ENCODE measurements at regions not wholly inside any gene's neighbourhood (a gene's known extent, or its start where the extent isn't known, plus 50 kb on each side); places are given as distances from the start of the nearest gene placed in this dataset.
A peak's percentile ranks its signal among the peaks of the same experiment; 100 is the strongest.

GRCh38 chr19:28445826-28446225 is 767.1 kb downstream of the UQCRFS1 start:
- H3K9me3 ChIP-seq (ENCODE audit: control insufficient read depth, low read depth, low read length), result no peaks in the 10 kb centered on the region
- no peak overlapping the region for H4K8ac ChIP-seq (replicated peaks; ENCODE audit: insufficient read length, low read depth, low read length)
- peak overlapping the region; percentile 8 for H2BK12ac ChIP-seq (ENCODE audit: insufficient read length, low read depth, low read length)
- Mint-ChIP-seq H3K36me3 (ENCODE audit: insufficient read depth in 1 of 3, low read depth in 3 of 3) (peaks cover 0 to 7% (median 4%) of the 10 kb centered on the region in 3 experiments; a peak in 3 of 7 replicates), H3K4me1 (peaks cover 42 to 45% of the 10 kb centered on the region in 2 experiments), H3K27ac (peak overlapping the region; percentile 23 to 95 (median 78); a peak in 4 of 7 replicates), H3K27me3 (ENCODE audit: low read depth) (peaks cover 2% of the 10 kb centered on the region), H3K9me3 (peaks cover 2 to 6% of the 10 kb centered on the region in 2 experiments; a peak in 2 of 5 replicates), H3K4me3 (no peak overlapping the region)
- no peak overlapping the region for H3K4ac ChIP-seq (ENCODE audit: low read depth, low read length)
- no peak overlapping the region for H3K9ac ChIP-seq (ENCODE audit: extremely low read depth, insufficient read length, low read length)
- H3K27ac ChIP-seq (ENCODE audit: insufficient read length, low read depth, low read length), result no peak overlapping the region
- H3K79me1 ChIP-seq (ENCODE audit: insufficient read depth, low read depth, low read length, poor library complexity, severe bottlenecking), result no peaks in the 10 kb centered on the region
- H3K79me2 ChIP-seq (ENCODE audit: insufficient read depth, low read length), result no peaks in the 10 kb centered on the region
- H3K23me2 ChIP-seq (ENCODE audit: insufficient read length, low read depth, low read length, poor library complexity, severe bottlenecking), result no peaks in the 10 kb centered on the region
- no CpG with 5 or more reads among the region's 11 CpGs for WGBS (ENCODE audit: extremely low coverage, insufficient read length, low lambda C conversion rate)
- peak overlapping the region; percentile 90 for H2BK120ac ChIP-seq (ENCODE audit: low read depth, low read length, poor library complexity, severe bottlenecking)
- no peak overlapping the region for H3T11ph ChIP-seq (ENCODE audit: low read length)
- H4K20me1 ChIP-seq (ENCODE audit: control insufficient read depth, insufficient read depth, insufficient read length), result no peaks in the 10 kb centered on the region
- no peak overlapping the region for H2AK5ac ChIP-seq (ENCODE audit: insufficient read length, low read length)
- no peak overlapping the region for H2BK20ac ChIP-seq (ENCODE audit: low read depth, low read length, poor library complexity, severe bottlenecking)
- TF ChIP-seq CTCF (conservative IDR thresholded peaks at IDR 0.05), result no peak
- H2BK5ac ChIP-seq (ENCODE audit: insufficient read length, low read length), result no peak overlapping the region
- H3K56ac ChIP-seq (ENCODE audit: insufficient read length, low read depth, low read length), result no peak overlapping the region
- no peak overlapping the region for H4K91ac ChIP-seq (ENCODE audit: insufficient read length, low read depth, low read length)
- no peak overlapping the region for H3K4me2 ChIP-seq (ENCODE audit: insufficient read depth, insufficient read length, low read length)
- H3K23ac ChIP-seq (ENCODE audit: insufficient read length, low read depth, low read length), result no peak overlapping the region
- H2AFZ ChIP-seq (ENCODE audit: low read length), result no peak overlapping the region
- H3K14ac ChIP-seq (ENCODE audit: insufficient read depth, low read length), result no peak overlapping the region
- no peaks in the 10 kb centered on the region for H3K27me3 ChIP-seq (ENCODE audit: insufficient read depth, low read length)
- H2BK15ac ChIP-seq (ENCODE audit: low read depth, low read length), result no peak overlapping the region
- no peak overlapping the region for H4K5ac ChIP-seq (ENCODE audit: insufficient read length, low read depth, low read length)
- H3K4me1 ChIP-seq (ENCODE audit: insufficient read depth, low read length), result peaks cover 7% of the 10 kb centered on the region; the same call in 1 of the 2 replicates
- H3K18ac ChIP-seq (ENCODE audit: insufficient read length, low read depth, low read length), result no peak overlapping the region
- no peak for DNase-seq
